HEK293 (cell line): ENCODE measurements at regions not wholly inside any gene's neighbourhood (a gene's known extent, or its start where the extent isn't known, plus 50 kb on each side); places are given as distances from the start of the nearest gene placed in this dataset.

Experiments used
- TF ChIP-seq, protein P1 (sequence below): fragments of 450-650 bp; formaldehyde crosslinking; IDR thresholded peaks from 2 replicates; pipeline ENCODE4 v1.5.1; 2016; ENCODE audit warnings: missing biosample characterization, missing genetic modification characterization
- TF ChIP-seq, protein P2 (sequence below): fragments of 450-650 bp; formaldehyde crosslinking; IDR thresholded peaks from 2 replicates; pipeline ENCODE4 v1.5.1; 2016; ENCODE audit warnings: missing biosample characterization, missing genetic modification characterization

DNA sequence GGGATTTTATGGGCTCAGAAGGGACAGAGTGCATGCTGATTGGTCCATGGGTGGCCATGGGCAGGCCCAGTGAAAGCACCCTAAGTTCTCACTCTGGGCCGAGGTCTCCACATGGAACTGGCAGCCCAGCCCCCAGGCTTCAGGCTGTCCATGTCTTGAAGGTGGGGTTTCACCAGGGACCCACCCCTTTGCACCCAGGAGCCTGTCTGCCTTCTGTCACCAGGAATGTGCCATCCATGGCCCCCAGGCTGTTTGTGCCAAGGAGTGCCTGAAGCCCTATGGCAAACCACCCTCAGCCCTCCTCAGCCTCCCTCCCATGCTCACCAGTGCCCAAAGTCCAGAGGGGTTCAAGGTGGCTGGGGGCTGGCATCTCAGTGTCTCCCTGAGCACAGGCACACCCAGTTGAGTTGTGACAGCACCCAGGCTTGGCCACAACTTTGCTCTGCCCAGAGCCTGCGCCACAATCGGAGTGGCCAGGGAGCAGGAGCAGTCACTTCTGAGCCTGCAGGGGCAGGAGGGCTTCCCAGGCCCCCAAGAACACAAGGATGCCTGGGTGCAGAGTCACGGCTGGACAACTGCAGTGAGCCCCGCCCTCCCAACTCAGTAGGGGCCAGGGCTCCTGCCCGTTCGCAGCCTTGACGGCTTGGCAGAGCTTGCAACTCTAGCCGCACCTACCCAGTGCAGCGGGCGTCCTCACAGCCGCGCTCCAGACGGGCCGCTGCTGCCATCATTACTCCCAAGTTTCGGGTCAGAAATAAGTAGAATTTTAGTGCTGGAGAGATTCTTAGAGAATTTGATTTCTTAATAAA lies 185.3 kb upstream of the NUDT6 start:
- TF ChIP-seq, protein P1, sequence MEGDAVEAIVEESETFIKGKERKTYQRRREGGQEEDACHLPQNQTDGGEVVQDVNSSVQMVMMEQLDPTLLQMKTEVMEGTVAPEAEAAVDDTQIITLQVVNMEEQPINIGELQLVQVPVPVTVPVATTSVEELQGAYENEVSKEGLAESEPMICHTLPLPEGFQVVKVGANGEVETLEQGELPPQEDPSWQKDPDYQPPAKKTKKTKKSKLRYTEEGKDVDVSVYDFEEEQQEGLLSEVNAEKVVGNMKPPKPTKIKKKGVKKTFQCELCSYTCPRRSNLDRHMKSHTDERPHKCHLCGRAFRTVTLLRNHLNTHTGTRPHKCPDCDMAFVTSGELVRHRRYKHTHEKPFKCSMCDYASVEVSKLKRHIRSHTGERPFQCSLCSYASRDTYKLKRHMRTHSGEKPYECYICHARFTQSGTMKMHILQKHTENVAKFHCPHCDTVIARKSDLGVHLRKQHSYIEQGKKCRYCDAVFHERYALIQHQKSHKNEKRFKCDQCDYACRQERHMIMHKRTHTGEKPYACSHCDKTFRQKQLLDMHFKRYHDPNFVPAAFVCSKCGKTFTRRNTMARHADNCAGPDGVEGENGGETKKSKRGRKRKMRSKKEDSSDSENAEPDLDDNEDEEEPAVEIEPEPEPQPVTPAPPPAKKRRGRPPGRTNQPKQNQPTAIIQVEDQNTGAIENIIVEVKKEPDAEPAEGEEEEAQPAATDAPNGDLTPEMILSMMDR (tag by site-specific recombination): no peak
- TF ChIP-seq, protein P2, sequence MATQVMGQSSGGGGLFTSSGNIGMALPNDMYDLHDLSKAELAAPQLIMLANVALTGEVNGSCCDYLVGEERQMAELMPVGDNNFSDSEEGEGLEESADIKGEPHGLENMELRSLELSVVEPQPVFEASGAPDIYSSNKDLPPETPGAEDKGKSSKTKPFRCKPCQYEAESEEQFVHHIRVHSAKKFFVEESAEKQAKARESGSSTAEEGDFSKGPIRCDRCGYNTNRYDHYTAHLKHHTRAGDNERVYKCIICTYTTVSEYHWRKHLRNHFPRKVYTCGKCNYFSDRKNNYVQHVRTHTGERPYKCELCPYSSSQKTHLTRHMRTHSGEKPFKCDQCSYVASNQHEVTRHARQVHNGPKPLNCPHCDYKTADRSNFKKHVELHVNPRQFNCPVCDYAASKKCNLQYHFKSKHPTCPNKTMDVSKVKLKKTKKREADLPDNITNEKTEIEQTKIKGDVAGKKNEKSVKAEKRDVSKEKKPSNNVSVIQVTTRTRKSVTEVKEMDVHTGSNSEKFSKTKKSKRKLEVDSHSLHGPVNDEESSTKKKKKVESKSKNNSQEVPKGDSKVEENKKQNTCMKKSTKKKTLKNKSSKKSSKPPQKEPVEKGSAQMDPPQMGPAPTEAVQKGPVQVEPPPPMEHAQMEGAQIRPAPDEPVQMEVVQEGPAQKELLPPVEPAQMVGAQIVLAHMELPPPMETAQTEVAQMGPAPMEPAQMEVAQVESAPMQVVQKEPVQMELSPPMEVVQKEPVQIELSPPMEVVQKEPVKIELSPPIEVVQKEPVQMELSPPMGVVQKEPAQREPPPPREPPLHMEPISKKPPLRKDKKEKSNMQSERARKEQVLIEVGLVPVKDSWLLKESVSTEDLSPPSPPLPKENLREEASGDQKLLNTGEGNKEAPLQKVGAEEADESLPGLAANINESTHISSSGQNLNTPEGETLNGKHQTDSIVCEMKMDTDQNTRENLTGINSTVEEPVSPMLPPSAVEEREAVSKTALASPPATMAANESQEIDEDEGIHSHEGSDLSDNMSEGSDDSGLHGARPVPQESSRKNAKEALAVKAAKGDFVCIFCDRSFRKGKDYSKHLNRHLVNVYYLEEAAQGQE (tag by site-specific recombination): no peak
